Esophagus muscularis mucosa (tissue), 4 donors: ENCODE measurements at regions not wholly inside any gene's neighbourhood (a gene's known extent, or its start where the extent isn't known, plus 50 kb on each side); places are given as distances from the start of the nearest gene placed in this dataset.

Experiments used
- DNase-seq: peaks from one replicate; pipeline ENCODE4 v3.0.0-alpha.2; 2017; ENCODE audit errors: extremely low spot score
- H3K27ac ChIP-seq, 4 donors: fragments of 200-600 bp; sonication (generic); replicated peaks in 1 of 4; 1 replicate in 3 of 4; 2 replicates in 1 of 4; pipeline ENCODE4 v1.5.1; 2016 to 2019; ENCODE audit warnings: mild to moderate bottlenecking in 1 of 4
- H3K27me3 ChIP-seq, 4 donors: fragments of 200-600 bp; sonication (generic); one replicate each; pipeline versions ENCODE4 v1.5.1 to v1.6.0; 2016 to 2019
- H3K36me3 ChIP-seq, 4 donors: fragments of 200-600 bp; sonication (generic); one replicate each; pipeline ENCODE4 v1.5.1; 2016 to 2019
- H3K4me1 ChIP-seq, 4 donors: fragments of 200-600 bp; sonication (generic); one replicate each; pipeline ENCODE4 v1.5.1; 2016 to 2019
- H3K4me3 ChIP-seq, 4 donors: fragments of 200-600 bp; sonication (generic); 1 replicate in 2 of 4; 2 replicates in 2 of 4; pipeline ENCODE4 v1.5.1; 2016 to 2019; ENCODE audit warnings: mild to moderate bottlenecking in 4 of 4, moderate library complexity in 1 of 4
- H3K9me3 ChIP-seq, 4 donors: fragments of 200-600 bp; sonication (generic); 1 replicate in 3 of 4; 2 replicates in 1 of 4; pipeline ENCODE4 v1.5.1; 2016 to 2019
- EP300 ChIP-seq: sonication (generic); formaldehyde crosslinking; IDR thresholded peaks from one replicate; pipeline ENCODE4 v1.6.1; 2017; ENCODE audit warnings: antibody characterized with exemption
- POLR2A ChIP-seq: fragments of 450-650 bp; IDR thresholded peaks from one replicate; pipeline ENCODE4 v1.6.1; 2017; ENCODE audit warnings: antibody characterized with exemption, moderate library complexity, mild to moderate bottlenecking, low read depth
- POLR2AphosphoS5 ChIP-seq, 2 donors: sonication (generic); formaldehyde crosslinking; IDR thresholded peaks; one replicate each; pipeline ENCODE4 v1.6.1; 2017; ENCODE audit warnings: antibody characterized with exemption in 2 of 2
- WGBS: methylation state at CpG from one replicate; pipeline ENCODE4 v1.1.5; 2018; 5-methylcytosine and 5-hydroxymethylcytosine counted together
- intact Hi-C: fragments of 100-400 bp; cut with DNase I; formaldehyde crosslinking; loops from one replicate; pipeline ENCODE4 v1.15.1; 2023
- TF ChIP-seq, protein P1 (sequence below), 3 experiments: fragments of 200-600 bp in 2 of 3; fragments of 450-650 bp in 1 of 3; sonication (generic) in 2 of 3; IDR thresholded peaks; one replicate each; pipeline ENCODE4 v1.5.1; 2017 to 2019; ENCODE audit warnings: antibody characterized with exemption in 3 of 3, mild to moderate bottlenecking in 2 of 3, moderate library complexity in 1 of 3

DNA sequence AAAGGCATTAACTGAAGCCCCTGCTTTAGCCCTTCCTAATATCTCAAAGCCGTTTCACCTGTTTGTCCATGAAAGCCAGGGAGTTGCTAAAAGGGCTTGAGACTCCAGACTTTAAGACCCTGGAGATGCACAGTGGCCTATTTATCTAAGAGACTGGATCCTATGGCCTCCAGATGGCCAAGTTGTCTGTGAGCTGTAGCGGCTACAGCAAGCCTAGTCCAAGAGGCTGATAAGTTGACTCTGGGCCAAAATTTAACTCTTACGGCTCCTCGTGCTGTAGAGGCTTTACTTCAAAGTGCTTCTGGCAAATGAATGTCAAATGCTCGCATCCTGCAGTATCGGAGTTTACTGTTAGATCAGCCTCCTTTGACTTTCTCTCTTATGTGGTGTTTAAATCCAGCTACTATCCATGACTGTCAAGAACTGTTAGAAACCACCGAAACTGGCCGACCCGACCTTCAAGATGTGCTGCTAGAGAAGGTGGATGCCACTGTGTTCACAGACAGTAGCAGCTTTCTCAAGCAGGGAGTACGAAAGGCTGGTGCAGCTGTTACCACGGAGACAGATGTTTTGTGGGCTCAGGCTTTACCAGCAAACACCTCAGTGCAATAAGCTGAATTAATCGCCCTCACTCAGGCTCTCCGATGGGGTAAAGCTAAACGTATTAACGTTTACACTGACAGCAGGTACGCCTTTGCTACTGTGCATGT lies 336.7 kb upstream of the CNTNAP5 start:
- Histone ChIP-seq H3K27me3 (no peaks in the 10 kb centered on the region), H3K27ac (no peak overlapping the region), H3K9me3 (no peaks in the 10 kb centered on the region), H3K36me3 (no peaks in the 10 kb centered on the region), H3K4me3 (no peak overlapping the region), H3K4me1 (no peaks in the 10 kb centered on the region)
- DNase-seq, result no peak
- whole genome bisulfite sequencing, result 79% methylated on average over 16 of the region's 16 CpGs
- TF ChIP-seq, protein P1, sequence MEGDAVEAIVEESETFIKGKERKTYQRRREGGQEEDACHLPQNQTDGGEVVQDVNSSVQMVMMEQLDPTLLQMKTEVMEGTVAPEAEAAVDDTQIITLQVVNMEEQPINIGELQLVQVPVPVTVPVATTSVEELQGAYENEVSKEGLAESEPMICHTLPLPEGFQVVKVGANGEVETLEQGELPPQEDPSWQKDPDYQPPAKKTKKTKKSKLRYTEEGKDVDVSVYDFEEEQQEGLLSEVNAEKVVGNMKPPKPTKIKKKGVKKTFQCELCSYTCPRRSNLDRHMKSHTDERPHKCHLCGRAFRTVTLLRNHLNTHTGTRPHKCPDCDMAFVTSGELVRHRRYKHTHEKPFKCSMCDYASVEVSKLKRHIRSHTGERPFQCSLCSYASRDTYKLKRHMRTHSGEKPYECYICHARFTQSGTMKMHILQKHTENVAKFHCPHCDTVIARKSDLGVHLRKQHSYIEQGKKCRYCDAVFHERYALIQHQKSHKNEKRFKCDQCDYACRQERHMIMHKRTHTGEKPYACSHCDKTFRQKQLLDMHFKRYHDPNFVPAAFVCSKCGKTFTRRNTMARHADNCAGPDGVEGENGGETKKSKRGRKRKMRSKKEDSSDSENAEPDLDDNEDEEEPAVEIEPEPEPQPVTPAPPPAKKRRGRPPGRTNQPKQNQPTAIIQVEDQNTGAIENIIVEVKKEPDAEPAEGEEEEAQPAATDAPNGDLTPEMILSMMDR (IDR thresholded peaks at IDR 0.05), result no peak
- intact Hi-C loops, result no loop called here

DNA sequence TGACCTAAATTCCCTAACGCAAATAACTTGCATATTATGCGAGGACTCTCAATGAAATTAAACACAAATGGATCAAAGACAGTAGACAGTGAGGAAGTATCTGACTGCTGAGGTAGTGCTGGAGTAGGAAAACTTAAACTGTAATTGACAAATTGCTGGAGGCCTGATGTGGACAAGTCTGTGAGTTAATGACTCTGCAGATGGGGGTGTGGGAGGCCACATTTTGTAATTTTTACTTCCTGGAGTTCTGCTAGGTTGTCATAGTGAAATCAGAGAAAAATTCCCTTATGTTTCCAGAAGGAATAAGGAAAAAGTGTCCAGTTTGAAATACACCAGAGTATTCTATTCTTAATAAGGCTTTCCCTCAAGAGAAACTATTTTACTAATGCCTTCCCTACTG lies 333.0 kb upstream of the CNTNAP5 start:
- 90% methylated on average over 2 of the region's 2 CpGs for WGBS
- no peaks in the 10 kb centered on the region for H3K27me3 ChIP-seq
- H3K4me3 ChIP-seq, result no peak overlapping the region
- intact Hi-C loops, result no loop called here
- H3K4me1 ChIP-seq, result no peaks in the 10 kb centered on the region
- H3K9me3 ChIP-seq, result no peaks in the 10 kb centered on the region
- no peak overlapping the region for H3K27ac ChIP-seq
- DNase-seq, result no peak
- H3K36me3 ChIP-seq, result no peaks in the 10 kb centered on the region
- TF ChIP-seq EP300, result no peak
- no peak for TF ChIP-seq POLR2A
- TF ChIP-seq POLR2AphosphoS5 (IDR thresholded peaks at IDR 0.05), result no peak
- TF ChIP-seq, protein P1 (IDR thresholded peaks at IDR 0.05), result no peak

DNA sequence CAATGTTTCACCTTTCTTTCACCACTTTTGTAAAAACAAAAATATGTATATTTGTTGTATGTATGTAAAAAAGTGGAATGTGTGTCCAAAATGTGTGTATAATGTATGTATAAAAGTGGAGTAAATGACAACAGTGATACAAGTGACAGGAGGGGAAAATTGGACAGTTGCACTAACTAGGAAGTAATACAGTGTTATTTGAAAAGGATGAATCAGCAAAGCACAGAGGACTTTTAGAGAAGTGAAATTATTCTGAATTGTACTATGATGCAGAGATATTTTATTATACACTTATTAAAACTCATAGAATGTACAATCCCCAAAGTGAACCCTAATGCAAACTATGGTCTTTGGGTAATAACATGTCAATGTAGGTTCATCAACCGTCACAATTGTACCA lies 331.3 kb upstream of the CNTNAP5 start:
- no peak overlapping the region for H3K27ac ChIP-seq
- intact Hi-C loops, result no loop called here
- H3K27me3 ChIP-seq, result no peaks in the 10 kb centered on the region
- no peaks in the 10 kb centered on the region for H3K9me3 ChIP-seq
- 61% methylated on average over 1 of the region's 1 CpG for WGBS
- H3K4me1 ChIP-seq, result no peaks in the 10 kb centered on the region
- TF ChIP-seq, protein P1 (IDR thresholded peaks at IDR 0.05), result no peak
- no peak for TF ChIP-seq EP300
- no peak for TF ChIP-seq POLR2A
- TF ChIP-seq POLR2AphosphoS5 (IDR thresholded peaks at IDR 0.05), result no peak
- no peak overlapping the region for H3K4me3 ChIP-seq
- no peaks in the 10 kb centered on the region for H3K36me3 ChIP-seq
- DNase-seq, result no peak

DNA sequence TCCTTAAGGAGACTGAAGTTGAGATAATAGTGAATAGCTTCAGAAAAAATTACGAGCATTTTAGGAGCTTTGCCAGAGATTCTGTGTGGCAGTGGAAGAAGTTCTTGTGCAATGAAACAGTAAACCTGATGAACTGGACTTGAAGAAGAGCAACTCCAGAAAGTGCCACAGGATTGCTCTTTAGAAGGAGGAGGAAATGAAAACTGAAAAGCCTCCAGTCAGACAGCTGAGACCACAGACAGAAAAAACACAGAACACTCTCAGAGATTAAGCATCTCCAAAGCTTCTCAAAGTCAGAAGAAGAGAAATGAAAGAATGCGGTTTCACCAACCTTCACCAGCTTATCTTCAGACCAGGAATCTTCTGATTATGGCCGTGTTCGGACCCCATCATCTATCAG lies 329.7 kb upstream of the CNTNAP5 start:
- Histone ChIP-seq H3K4me1 (no peaks in the 10 kb centered on the region), H3K4me3 (no peak overlapping the region), H3K27me3 (no peaks in the 10 kb centered on the region), H3K27ac (no peak overlapping the region), H3K9me3 (no peaks in the 10 kb centered on the region), H3K36me3 (no peaks in the 10 kb centered on the region)
- TF ChIP-seq POLR2A (no peak), EP300 (no peak), POLR2AphosphoS5 (IDR thresholded peaks at IDR 0.05) (no peak)
- TF ChIP-seq, protein P1 (IDR thresholded peaks at IDR 0.05), result no peak
- intact Hi-C loops, result no loop called here
- no peak for DNase-seq
- WGBS, result 75% methylated on average over 4 of the region's 4 CpGs

DNA sequence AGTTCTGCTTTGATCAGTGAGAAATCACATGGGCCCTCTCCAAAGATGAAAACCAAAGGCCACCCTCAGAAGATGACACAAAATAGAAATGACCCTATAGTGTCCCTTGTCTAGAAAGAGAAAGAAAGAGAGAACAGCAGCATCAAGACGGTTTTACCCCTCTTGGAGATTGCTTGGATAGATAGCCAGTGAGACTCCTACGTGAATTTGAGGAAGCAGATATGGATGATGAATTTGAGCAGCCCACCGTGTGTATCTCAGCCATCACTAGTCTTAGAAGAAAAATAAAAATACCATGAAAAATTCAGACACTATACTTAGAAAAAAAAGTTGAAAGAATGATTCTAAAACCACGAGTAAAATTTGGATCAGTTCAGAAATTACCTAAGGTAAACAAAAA lies 329.1 kb upstream of the CNTNAP5 start:
- Histone ChIP-seq H3K36me3 (no peaks in the 10 kb centered on the region), H3K4me3 (no peak overlapping the region), H3K9me3 (no peaks in the 10 kb centered on the region), H3K27me3 (no peaks in the 10 kb centered on the region), H3K4me1 (no peaks in the 10 kb centered on the region), H3K27ac (no peak overlapping the region)
- no peak for DNase-seq
- TF ChIP-seq POLR2A, result no peak
- no peak for TF ChIP-seq EP300
- no peak for TF ChIP-seq POLR2AphosphoS5 (IDR thresholded peaks at IDR 0.05)
- TF ChIP-seq, protein P1 (IDR thresholded peaks at IDR 0.05), result no peak
- intact Hi-C loops, result no loop called here
- WGBS, result 79% methylated on average over 4 of the region's 4 CpGs
